ENCODE measurements at regions not wholly inside any gene's neighbourhood (a gene's known extent, or its start where the extent isn't known, plus 50 kb on each side); places are given as distances from the start of the nearest gene placed in this dataset.
A peak's percentile ranks its signal among the peaks of the same experiment; 100 is the strongest.

DNA sequence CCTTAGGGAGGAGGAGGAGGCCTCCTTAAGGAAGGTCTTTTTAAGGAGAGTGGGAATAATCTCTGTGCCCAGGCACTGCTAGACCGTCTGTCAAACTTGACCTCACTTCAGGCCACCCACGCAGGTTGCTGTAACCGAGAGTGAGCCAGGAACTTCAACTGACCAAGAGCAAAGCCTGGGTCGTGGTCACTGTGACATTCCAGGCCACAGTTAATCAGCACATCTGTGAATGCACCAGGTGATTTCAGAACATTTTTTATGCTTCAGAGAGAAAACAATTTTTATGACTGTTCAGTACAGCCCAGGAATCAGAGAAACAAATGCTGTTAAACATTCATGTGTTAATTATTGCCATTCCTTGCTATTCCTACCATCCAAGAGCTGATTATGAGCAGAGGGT is 226.6 kb upstream of the ASIC2 start:
- Histone ChIP-seq H3K4me3 (replicated peaks in 1 of 3) (no peak overlapping the region), H3K36me3 (no peaks in the 10 kb centered on the region), H3K4me1 (no peaks in the 10 kb centered on the region), H3K27me3 (no peaks in the 10 kb centered on the region), H3K9me3 (no peaks in the 10 kb centered on the region), H3K27ac (no peak overlapping the region)
- intact Hi-C loops (cut with DNase I), result no loop called here
- 56 to 67% methylated on average over 4 of the region's 4 CpGs for WGBS, 2 donors
- no peak for DNase-seq
- TF ChIP-seq POLR2A (IDR thresholded peaks at IDR 0.05), result no peak
- TF ChIP-seq, protein P1, sequence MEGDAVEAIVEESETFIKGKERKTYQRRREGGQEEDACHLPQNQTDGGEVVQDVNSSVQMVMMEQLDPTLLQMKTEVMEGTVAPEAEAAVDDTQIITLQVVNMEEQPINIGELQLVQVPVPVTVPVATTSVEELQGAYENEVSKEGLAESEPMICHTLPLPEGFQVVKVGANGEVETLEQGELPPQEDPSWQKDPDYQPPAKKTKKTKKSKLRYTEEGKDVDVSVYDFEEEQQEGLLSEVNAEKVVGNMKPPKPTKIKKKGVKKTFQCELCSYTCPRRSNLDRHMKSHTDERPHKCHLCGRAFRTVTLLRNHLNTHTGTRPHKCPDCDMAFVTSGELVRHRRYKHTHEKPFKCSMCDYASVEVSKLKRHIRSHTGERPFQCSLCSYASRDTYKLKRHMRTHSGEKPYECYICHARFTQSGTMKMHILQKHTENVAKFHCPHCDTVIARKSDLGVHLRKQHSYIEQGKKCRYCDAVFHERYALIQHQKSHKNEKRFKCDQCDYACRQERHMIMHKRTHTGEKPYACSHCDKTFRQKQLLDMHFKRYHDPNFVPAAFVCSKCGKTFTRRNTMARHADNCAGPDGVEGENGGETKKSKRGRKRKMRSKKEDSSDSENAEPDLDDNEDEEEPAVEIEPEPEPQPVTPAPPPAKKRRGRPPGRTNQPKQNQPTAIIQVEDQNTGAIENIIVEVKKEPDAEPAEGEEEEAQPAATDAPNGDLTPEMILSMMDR (IDR thresholded peaks at IDR 0.05), result no peak

DNA sequence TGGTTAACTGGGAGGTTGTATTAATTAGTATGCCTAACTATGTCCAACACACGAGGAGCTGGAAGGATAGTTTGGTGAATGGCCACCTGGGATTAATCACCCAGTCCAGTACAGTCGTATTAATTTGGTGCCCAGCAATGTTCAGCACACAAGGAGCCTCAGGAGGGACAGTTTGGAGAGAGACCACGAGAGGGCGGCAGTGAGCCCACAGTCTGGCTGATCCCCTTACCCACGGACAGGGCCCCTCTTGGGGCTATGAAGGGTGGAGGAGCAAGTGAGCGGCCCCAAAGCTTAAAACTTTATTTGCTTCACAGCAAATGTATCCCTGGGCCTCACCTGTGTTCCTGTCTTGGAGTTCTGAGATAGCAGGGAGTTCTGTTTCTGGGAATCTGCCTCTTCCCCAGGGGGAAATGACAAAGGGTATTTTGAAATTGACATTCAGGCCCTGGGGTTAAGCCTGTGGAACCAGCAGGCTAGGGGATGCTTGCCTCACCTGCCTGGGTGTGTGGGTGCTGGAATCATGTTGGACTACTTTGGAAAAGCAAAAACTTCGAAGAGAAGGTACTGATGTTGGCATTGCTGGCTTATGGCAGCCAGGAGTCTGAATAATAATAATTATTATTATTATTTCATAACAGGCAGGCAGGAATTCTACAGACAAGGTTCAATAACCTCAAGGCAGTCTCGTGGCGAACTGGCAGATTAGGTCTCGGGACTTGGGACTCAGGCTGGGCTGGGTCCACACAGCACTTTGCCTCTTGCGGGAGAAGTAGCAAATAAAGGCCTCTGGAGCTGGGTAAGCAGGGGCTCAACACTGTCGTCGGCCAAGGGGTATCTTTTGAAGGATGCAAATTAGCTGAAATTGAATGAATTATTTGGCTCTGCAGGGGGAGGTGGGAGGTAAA is 227.6 kb upstream of the ASIC2 start:
- peak; percentile 31 for DNase-seq
- Histone ChIP-seq H3K9me3 (no peaks in the 10 kb centered on the region), H3K36me3 (no peaks in the 10 kb centered on the region), H3K27ac (no peak overlapping the region), H3K27me3 (no peaks in the 10 kb centered on the region), H3K4me1 (no peaks in the 10 kb centered on the region), H3K4me3 (replicated peaks in 1 of 3) (no peak overlapping the region)
- intact Hi-C loops (cut with DNase I), result no loop called here
- TF ChIP-seq POLR2A (IDR thresholded peaks at IDR 0.05), result no peak
- TF ChIP-seq, protein P1 (IDR thresholded peaks at IDR 0.05), result peak in 5 of 6 experiments; percentile 20 to 65 (median 29)
- 49 to 51% methylated on average over 8 to 13 of the region's 13 CpGs for WGBS, 2 donors

DNA sequence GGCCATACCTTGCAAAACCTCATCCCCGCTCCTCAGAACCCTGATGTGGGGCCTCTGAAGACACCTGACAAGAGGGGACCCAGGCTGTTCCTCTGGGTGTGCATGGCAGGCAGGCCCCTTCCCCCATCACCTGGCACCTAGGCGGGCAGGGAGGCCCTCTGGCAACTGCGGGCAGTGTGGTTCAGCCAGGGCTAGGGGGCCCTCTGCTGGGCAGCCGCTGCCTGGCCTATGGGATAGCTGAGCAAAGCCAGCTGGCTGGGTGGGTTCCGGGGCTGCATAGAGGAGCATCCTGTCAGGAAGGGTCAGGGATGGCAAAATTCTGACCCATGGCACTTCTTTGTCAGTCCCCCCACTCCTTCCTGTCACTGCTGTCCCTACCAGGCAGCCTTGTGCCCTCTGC is 228.7 kb upstream of the ASIC2 start:
- intact Hi-C loops (cut with DNase I), result no loop called here
- Histone ChIP-seq H3K4me3 (replicated peaks in 1 of 3) (no peak overlapping the region), H3K27me3 (no peaks in the 10 kb centered on the region), H3K9me3 (no peaks in the 10 kb centered on the region), H3K27ac (no peak overlapping the region), H3K4me1 (no peaks in the 10 kb centered on the region), H3K36me3 (no peaks in the 10 kb centered on the region)
- WGBS, 2 donors, result 39 to 70% methylated on average over 3 to 4 of the region's 5 CpGs
- TF ChIP-seq, protein P1 (IDR thresholded peaks at IDR 0.05), result peak in 1 of 6 experiments; percentile 14
- no peak for TF ChIP-seq POLR2A (IDR thresholded peaks at IDR 0.05)
- DNase-seq, result no peak

DNA sequence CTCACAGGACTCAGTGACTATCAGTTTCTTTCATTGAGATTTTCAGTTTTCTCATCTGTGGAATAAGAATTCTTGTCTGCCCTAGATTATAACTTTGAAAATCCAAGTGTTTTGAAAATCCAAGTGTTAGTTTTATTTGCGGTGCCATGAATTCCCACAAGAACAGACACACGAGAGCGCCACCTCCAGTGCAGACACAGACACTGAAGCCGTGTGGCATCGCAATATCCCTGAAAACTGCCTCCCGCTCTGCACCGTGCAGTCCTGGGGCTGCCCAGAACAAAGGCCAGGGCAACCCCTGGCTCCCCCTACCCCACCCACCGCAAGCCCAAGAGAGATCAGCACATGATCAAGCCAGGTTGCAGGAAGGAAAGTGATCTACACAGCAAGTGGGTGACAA is 229.5 kb upstream of the ASIC2 start:
- WGBS, 2 donors, result 70 to 77% methylated on average over 8 of the region's 8 CpGs
- intact Hi-C loops (cut with DNase I), result no loop called here
- TF ChIP-seq POLR2A (IDR thresholded peaks at IDR 0.05), result no peak
- TF ChIP-seq, protein P1 (IDR thresholded peaks at IDR 0.05), result no peak
- Histone ChIP-seq H3K36me3 (no peaks in the 10 kb centered on the region), H3K4me1 (no peaks in the 10 kb centered on the region), H3K4me3 (replicated peaks in 1 of 3) (no peak overlapping the region), H3K9me3 (no peaks in the 10 kb centered on the region), H3K27ac (no peak overlapping the region), H3K27me3 (no peaks in the 10 kb centered on the region)
- no peak for DNase-seq

DNA sequence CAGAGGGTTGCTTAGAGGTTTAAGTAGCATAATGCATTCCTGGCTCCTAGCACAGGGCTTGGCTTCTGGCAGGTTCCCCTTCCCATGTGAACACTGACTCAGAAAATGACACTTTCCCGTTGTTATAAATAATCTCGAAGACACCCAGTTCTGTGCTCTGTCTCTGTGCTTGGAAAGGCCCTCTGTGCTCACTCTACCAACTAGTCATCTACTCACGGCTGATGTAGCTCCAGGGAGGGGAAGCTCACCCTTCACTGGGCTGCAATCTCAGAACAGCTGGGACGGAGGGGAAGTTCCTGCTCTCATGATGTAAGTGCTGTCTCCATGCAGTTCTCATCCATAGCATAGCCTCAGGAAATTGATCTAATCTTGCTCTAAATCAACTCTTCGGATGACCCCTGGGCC is 230.5 kb upstream of the ASIC2 start:
- H3K4me3 ChIP-seq (replicated peaks in 1 of 3), result no peak overlapping the region
- H3K27me3 ChIP-seq, result no peaks in the 10 kb centered on the region
- no peak overlapping the region for H3K27ac ChIP-seq
- 35 to 50% methylated on average over 5 of the region's 5 CpGs for WGBS, 2 donors
- H3K9me3 ChIP-seq, result no peaks in the 10 kb centered on the region
- DNase-seq, result no peak
- no peaks in the 10 kb centered on the region for H3K36me3 ChIP-seq
- TF ChIP-seq POLR2A (IDR thresholded peaks at IDR 0.05), result no peak
- TF ChIP-seq, protein P1 (IDR thresholded peaks at IDR 0.05), result no peak
- intact Hi-C loops (cut with DNase I), result no loop called here
- H3K4me1 ChIP-seq, result no peaks in the 10 kb centered on the region
